ENCODE measurements at regions not wholly inside any gene's neighbourhood (a gene's known extent, or its start where the extent isn't known, plus 50 kb on each side); places are given as distances from the start of the nearest gene placed in this dataset.
"Not testable (repeated sequence)": the region's sequence is repeated elsewhere in the genome, so short reads cannot be mapped to it uniquely, and the experiment has no call there.

GRCh38 chr15:31219221-31219620 is 107.4 kb upstream of the KLF13 start:
- DNase-seq (ENCODE audit: low read depth): no peak

GRCh38 chr15:31221936-31222515 is 104.6 kb upstream of the KLF13 start:
- peak; percentile 38 for DNase-seq (ENCODE audit: low read depth)

- no peak for DNase-seq (ENCODE audit: low read depth)
Measured at GRCh38 chr15:31222773-31223341, 103.8 kb upstream of the KLF13 start.

GRCh38 chr15:31223478-31224350 is 102.9 kb upstream of the KLF13 start:
- no peak for DNase-seq (ENCODE audit: low read depth)

GRCh38 chr15:31224661-31225060 is 102.0 kb upstream of the KLF13 start:
- DNase-seq (ENCODE audit: low read depth): not testable (repeated sequence)

- no peak for DNase-seq (ENCODE audit: low read depth)
Measured at GRCh38 chr15:31225356-31225955, 101.2 kb upstream of the KLF13 start.

GRCh38 chr15:31226021-31226420 is 100.6 kb upstream of the KLF13 start:
- no peak for DNase-seq (ENCODE audit: low read depth)

GRCh38 chr15:31227235-31227634 is 99.4 kb upstream of the KLF13 start:
- DNase-seq (ENCODE audit: low read depth): no peak

GRCh38 chr15:31228011-31228484 is 98.6 kb upstream of the KLF13 start:
- DNase-seq (ENCODE audit: low read depth): no peak

- no peak for DNase-seq (ENCODE audit: low read depth)
Measured at GRCh38 chr15:31228980-31229826, 97.4 kb upstream of the KLF13 start.

GRCh38 chr15:31230630-31231485 is 95.8 kb upstream of the KLF13 start:
- DNase-seq (ENCODE audit: low read depth): no peak

- no peak for DNase-seq (ENCODE audit: low read depth)
Measured at GRCh38 chr15:31234815-31235214, 91.8 kb upstream of the KLF13 start.

GRCh38 chr15:31235311-31236183 is 91.1 kb upstream of the KLF13 start:
- peak; percentile 66 for DNase-seq (ENCODE audit: low read depth)

- peak; percentile 98 for DNase-seq (ENCODE audit: low read depth)
Measured at GRCh38 chr15:31236184-31237042, 90.2 kb upstream of the KLF13 start.

- no peak for DNase-seq (ENCODE audit: low read depth)
Measured at GRCh38 chr15:31237043-31237324, 89.7 kb upstream of the KLF13 start.

- DNase-seq (ENCODE audit: low read depth): no peak
Measured at GRCh38 chr15:31238906-31239305, 87.7 kb upstream of the KLF13 start.

- DNase-seq (ENCODE audit: low read depth): no peak
Measured at GRCh38 chr15:31239409-31239808, 87.2 kb upstream of the KLF13 start.

GRCh38 chr15:31241888-31242522 is 84.6 kb upstream of the KLF13 start:
- no peak for DNase-seq (ENCODE audit: low read depth)
